Spinal cord (tissue), 9 donors: ENCODE measurements at regions not wholly inside any gene's neighbourhood (a gene's known extent, or its start where the extent isn't known, plus 50 kb on each side); places are given as distances from the start of the nearest gene placed in this dataset.
"Not testable (repeated sequence)": the region's sequence is repeated elsewhere in the genome, so short reads cannot be mapped to it uniquely, and the experiment has no call there.

ENCODE experiments used
- DNase-seq, 6 donors: peaks; one replicate each; pipeline versions ENCODE4 v3.0.0 to v3.0.0-alpha.2; 2013 to 2015; ENCODE audit warnings: low spot score in 6 of 6, low read depth in 4 of 6
- H3K27ac ChIP-seq: one replicate; pipeline ENCODE4 v1.5.1; 2013; ENCODE audit warnings: low read depth, low read length, control low read depth
- H3K27me3 ChIP-seq: one replicate; pipeline ENCODE4 v1.6.1; 2013; ENCODE audit warnings: low read length; ENCODE audit not compliant: control insufficient read depth, insufficient read depth
- H3K36me3 ChIP-seq: one replicate; pipeline ENCODE4 v1.6.1; 2013; ENCODE audit warnings: low read length; ENCODE audit not compliant: control insufficient read depth, insufficient read depth
- H3K4me1 ChIP-seq: one replicate; pipeline ENCODE4 v1.6.1; 2013; ENCODE audit warnings: low read length; ENCODE audit not compliant: control insufficient read depth, insufficient read depth
- H3K4me3 ChIP-seq: one replicate; pipeline ENCODE4 v1.5.1; 2013; ENCODE audit warnings: low read depth, low read length, control low read depth
- H3K9me3 ChIP-seq: one replicate; pipeline ENCODE4 v1.6.1; 2013; ENCODE audit warnings: low read length; ENCODE audit not compliant: control insufficient read depth, insufficient read depth
- WGBS: methylation state at CpG from one replicate; pipeline ENCODE4 v1.1.5; 2013; ENCODE audit warnings: missing lambda C conversion rate; ENCODE audit not compliant: insufficient coverage; 5-methylcytosine and 5-hydroxymethylcytosine counted together
- donor health status: healthy.

DNA sequence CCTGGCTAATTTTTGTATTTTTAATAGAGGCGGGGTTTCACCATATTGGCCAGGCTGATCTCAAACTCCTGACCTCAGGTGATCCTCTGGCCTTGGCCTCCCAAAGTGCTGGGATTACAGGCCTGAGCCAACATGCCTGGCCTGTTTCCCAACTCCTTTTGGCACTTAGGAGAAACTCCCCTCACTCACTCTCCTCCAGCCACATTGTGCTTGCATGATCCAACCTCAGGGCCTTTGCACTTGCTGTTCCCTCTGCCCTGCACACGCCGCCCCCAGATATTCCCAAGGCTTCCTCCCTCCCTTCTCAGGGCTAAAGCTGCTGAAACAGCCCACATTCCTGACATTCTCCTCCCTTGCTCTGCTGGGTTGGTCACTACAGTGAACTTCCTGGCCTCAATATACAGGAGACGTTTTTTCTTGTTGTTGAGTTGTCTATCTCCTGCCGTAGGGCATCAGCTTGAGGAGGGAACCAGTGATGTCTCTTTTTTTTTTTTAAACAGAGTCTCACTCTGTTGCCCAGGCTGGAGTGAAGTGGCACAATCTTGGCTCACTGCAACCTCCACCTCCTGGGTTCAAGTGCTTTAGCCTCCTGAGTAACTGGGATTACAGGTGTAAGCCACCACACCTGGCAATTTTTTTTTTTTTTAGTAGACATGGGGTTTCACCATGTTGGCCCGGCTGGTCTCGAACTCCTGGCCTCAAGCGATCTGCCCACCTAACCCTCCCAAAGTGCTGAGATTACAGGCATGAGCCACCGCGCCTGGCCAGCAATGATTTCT is 61.4 kb upstream of the PTPN1 start:
- H3K27ac ChIP-seq, H3K4me3 ChIP-seq, H3K27me3 ChIP-seq, H3K4me1 ChIP-seq, DNase-seq, H3K9me3 ChIP-seq, H3K36me3 ChIP-seq: not testable (repeated sequence)
- WGBS = 90% methylated on average over 4 of the region's 10 CpGs

DNA sequence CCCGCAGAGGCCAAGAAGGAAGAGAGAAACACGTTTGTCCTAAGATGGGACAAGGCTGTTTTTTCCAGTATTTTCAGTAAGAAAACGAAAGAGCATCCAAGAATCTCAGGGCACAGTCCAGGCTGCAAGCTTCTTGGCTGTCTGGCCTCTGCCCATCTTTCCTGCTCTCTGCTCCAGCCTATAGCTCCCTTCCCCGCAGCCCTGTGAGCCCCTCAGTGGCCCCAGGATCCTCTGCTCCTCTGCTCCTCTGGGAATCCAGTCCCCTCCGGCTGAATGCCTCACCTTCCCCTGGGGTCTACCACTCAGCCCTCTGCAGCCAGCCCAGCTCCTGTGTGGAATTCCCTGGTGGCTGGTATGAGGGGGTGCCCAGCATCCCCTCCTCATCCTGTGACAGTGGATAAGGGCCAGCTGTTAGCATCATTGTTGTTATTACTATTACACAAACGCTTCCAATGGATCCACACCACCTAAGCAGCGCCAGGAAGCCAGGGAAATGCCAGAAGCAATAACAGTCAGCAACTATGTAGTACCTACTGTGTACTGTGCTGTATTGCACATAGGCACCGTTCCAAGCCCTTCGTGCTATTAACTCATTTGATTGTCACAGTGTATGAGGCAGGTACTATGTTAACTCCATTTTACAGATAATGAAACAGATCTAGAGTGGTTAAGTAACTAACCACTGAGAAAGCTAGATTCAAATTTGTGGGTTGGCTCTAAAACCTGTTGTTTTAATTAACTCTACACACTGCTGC is 60.3 kb upstream of the PTPN1 start:
- H3K36me3 ChIP-seq = no peaks in the 10 kb centered on the region
- H3K9me3 ChIP-seq = no peaks in the 10 kb centered on the region
- peaks cover 5% of the 10 kb centered on the region for H3K4me1 ChIP-seq
- no peaks in the 10 kb centered on the region for H3K27me3 ChIP-seq
- H3K27ac ChIP-seq = no peak overlapping the region
- no peak for DNase-seq
- no peak overlapping the region for H3K4me3 ChIP-seq
- 90% methylated on average over 3 of the region's 9 CpGs for WGBS

DNA sequence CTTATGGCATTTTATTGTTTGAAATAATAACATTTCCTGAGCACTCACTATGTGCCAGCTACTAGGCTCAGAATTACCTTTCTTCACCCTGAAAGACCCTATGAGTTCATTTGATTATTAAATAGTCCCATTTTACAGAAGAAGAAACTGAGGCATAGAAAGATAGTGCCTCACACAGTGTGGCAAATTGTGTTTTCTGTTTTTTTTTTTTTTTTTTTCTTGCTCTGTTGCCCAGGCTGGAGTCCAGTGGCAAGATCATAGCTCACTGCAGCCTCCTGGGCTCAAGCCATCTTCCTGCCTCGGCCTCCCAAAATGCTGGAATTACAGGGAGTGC is 59.7 kb upstream of the PTPN1 start:
- no peaks in the 10 kb centered on the region for H3K27me3 ChIP-seq
- no peaks in the 10 kb centered on the region for H3K36me3 ChIP-seq
- peaks cover 5% of the 10 kb centered on the region for H3K4me1 ChIP-seq
- no peak overlapping the region for H3K4me3 ChIP-seq
- no peaks in the 10 kb centered on the region for H3K9me3 ChIP-seq
- 80% methylated on average over 1 of the region's 1 CpG for WGBS
- DNase-seq = no peak
- H3K27ac ChIP-seq = no peak overlapping the region

DNA sequence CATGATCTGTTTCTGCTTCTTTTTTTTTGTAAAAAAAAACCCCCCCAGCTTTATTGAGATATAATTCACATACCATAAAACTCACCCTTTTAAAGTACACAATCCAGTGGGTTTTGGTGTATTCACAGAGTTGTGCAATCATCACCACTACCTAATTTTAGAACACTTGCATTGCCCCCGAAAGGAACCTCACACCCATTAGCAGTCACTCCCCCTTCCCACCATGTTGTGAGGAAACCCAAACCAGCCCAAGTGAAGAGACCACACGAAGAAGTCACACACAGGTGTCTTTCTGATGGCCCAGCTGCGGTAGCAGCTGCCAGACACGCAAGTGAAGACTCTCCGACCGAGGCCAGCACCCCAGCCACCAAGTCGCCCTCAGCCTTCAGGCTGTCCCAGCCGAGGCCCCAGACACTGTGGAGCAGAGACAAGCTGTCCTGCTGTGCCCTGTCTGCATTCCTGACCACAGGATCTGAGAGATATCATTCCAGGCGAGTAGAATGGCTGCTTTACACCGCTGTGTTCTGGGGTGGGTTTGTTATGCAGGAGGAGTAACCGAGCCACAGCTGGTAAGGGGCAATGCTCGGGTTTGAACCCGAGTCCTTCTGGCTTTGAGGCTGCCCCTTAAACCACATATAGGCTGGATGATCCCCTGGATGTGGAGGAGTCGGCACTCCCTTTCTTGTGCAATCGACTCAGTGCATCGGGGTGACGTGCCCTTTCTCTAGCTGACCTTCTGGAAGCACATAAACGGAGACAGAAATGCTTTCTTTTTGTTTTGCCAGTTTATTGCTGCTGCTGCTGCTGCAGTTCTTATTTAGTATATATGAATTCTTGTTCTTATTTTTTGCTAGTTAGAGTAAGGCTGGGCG is 59.1 kb upstream of the PTPN1 start:
- 39% methylated on average over 18 of the region's 19 CpGs for WGBS
- no peak overlapping the region for H3K27ac ChIP-seq

DNA sequence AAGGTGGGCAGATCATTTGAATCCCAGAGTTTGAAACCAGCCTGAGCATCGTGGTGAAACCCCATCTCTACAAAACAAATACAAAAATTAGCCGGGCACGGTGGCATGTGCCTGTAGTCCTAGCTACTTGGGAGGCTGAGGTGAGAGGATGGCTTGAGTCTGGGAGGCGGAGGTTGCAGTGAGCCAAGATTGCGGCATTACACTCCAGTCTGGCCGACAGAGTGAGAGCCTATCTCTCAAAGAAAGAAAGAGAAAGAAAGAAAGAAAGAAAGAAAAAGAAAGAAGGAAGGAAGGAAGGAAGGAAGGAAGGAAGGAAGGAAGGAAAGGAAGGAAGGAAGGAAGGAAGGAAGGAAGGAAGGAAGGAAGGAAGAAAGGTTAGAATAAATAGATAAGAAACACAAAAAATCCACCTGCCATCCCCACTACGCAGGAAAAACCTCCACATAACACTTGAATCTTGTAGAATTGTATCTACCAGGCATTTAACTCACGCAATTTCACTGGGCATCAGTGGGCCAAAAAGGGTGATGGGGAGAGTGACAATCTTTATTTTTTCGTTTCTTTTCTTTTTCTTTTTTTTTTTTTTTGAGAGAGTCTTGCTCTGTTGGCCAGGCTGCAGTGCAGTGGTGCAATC is 58.3 kb upstream of the PTPN1 start:
- not testable (repeated sequence) for H3K4me3 ChIP-seq, H3K9me3 ChIP-seq, H3K27me3 ChIP-seq, DNase-seq, H3K36me3 ChIP-seq, H3K27ac ChIP-seq
- H3K4me1 ChIP-seq = peaks cover 15% of the 10 kb centered on the region
- 93% methylated on average over 3 of the region's 9 CpGs for WGBS

More for the DNA sequence above, 59.1 kb upstream of the PTPN1 start:
- Histone ChIP-seq H3K27me3 (no peaks in the 10 kb centered on the region), H3K36me3 (no peaks in the 10 kb centered on the region), H3K4me1 (peaks cover 12% of the 10 kb centered on the region), H3K4me3 (no peak overlapping the region), H3K9me3 (no peaks in the 10 kb centered on the region)
- no peak for DNase-seq

DNA sequence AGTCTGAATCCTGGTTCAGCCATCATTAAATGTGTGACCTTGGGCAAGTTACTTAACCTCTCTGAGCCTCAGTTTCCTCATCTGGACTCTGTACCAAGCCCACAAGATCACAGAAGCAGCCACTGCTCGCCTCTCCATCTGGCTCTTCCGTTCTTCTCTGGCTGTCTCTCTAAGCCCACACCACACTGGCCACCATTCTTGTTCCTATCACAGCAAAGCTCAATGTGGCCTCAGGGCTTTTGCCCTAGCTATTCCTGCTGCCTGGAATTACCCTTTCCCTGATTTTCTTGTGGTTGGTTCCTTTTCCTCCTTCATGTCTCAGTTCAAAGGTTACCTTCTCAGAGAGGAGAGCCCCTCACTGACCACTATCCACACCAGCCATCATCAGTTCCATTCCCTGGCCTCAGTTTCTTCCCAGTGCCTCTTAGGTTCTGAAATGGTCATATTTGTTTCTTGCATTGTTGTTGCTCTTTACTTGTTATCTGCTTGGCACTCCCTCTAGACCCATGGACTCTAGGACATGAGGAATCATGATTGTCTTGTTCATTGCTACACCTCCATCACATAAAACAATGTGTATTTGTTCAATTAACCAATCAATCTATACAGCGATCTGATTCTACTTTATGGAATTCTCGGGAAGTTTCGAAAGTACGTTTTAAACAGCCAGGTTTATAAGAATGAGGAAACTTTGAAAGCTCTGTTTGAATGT is 56.5 kb upstream of the PTPN1 start:
- 72% methylated on average over 2 of the region's 6 CpGs for WGBS
- Histone ChIP-seq H3K4me3 (no peak overlapping the region), H3K9me3 (no peaks in the 10 kb centered on the region), H3K36me3 (no peaks in the 10 kb centered on the region), H3K27ac (no peak overlapping the region), H3K27me3 (no peaks in the 10 kb centered on the region), H3K4me1 (peaks cover 15% of the 10 kb centered on the region)
- no peak for DNase-seq

DNA sequence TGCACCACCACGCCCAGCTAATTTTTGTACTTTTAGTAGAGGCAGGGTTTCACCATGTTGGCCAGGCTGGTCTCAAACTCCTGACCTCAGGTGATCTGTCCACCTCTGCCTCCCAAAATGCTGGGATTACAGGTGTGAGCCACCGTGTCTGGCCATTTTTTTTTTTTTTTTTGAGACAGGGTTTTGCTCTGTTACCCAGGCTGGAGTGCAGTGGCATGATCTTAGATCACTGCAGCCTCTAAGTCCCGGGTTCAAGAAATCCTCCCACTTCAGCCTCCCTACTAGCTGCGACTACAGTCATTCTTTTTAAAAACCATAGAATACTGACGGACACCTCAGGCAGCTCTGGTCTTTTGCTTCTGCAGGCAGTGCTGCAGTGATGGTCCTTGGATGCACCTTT is 54.9 kb upstream of the PTPN1 start:
- H3K9me3 ChIP-seq, H3K4me3 ChIP-seq, H3K36me3 ChIP-seq, DNase-seq, H3K27ac ChIP-seq, H3K27me3 ChIP-seq: not testable (repeated sequence)
- 95% methylated on average over 5 of the region's 5 CpGs for WGBS
- peaks cover 15% of the 10 kb centered on the region for H3K4me1 ChIP-seq

DNA sequence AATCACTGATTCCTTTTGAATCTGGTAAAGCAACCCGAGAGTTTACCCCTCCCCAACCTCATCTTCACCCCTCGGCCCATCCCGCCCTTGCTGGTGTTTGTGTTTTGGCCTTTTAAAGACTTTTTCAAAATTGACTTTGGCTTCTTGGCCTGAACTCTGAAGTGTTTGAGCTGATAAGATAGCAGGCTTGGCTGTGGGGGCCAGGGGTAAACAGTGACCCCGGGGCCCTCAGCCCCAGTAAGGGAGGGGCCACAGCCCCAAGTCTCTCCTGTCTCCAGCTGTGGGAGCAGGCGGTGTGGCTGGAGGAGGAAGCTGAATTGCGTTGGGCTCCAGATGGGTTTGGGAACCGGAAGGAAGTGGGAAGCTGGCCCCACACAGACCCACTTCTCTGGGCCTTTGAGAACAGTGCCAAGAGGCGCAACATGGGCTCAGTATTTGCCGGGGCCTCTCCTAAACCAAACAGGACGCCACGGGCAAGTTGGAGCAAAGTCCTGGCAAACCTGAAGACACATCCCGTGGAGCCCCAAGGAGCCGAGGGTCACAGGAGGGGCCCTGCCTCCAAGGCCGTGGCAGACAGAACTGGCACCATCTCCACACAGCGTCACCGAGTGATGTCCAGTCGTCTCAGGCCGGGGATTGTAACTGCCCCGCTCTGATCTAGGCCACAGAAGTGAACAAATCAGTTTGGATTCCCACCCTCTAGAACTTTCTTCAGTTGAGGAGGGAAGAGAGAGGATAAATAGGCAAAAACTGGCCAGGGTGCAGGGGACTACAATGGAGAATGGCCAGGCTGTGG is 54.3 kb upstream of the PTPN1 start:
- Histone ChIP-seq H3K27ac (no peak overlapping the region), H3K27me3 (no peaks in the 10 kb centered on the region), H3K9me3 (no peaks in the 10 kb centered on the region), H3K4me1 (peaks cover 20% of the 10 kb centered on the region), H3K4me3 (no peak overlapping the region), H3K36me3 (no peaks in the 10 kb centered on the region)
- no peak for DNase-seq
- WGBS = 77% methylated on average over 13 of the region's 19 CpGs
